ENCODE measurements at regions not wholly inside any gene's neighbourhood (a gene's known extent, or its start where the extent isn't known, plus 50 kb on each side); places are given as distances from the start of the nearest gene placed in this dataset.

GRCh38 chr6:139433631-139434419, 59.4 kb upstream of the CITED2 start:
- no peak overlapping the region for H3K4me3 ChIP-seq (ENCODE audit: low read depth, low read length)
- in situ Hi-C loops (cut with HindIII; ENCODE audit: low sequenced_read_pairs): no loop called here
- TF ChIP-seq, protein P1, sequence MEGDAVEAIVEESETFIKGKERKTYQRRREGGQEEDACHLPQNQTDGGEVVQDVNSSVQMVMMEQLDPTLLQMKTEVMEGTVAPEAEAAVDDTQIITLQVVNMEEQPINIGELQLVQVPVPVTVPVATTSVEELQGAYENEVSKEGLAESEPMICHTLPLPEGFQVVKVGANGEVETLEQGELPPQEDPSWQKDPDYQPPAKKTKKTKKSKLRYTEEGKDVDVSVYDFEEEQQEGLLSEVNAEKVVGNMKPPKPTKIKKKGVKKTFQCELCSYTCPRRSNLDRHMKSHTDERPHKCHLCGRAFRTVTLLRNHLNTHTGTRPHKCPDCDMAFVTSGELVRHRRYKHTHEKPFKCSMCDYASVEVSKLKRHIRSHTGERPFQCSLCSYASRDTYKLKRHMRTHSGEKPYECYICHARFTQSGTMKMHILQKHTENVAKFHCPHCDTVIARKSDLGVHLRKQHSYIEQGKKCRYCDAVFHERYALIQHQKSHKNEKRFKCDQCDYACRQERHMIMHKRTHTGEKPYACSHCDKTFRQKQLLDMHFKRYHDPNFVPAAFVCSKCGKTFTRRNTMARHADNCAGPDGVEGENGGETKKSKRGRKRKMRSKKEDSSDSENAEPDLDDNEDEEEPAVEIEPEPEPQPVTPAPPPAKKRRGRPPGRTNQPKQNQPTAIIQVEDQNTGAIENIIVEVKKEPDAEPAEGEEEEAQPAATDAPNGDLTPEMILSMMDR (IDR thresholded peaks at IDR 0.05; ENCODE audit: low read depth, low read length, missing control alignments): no peak
- DNase-seq (ENCODE audit: low read depth): no peak

DNA sequence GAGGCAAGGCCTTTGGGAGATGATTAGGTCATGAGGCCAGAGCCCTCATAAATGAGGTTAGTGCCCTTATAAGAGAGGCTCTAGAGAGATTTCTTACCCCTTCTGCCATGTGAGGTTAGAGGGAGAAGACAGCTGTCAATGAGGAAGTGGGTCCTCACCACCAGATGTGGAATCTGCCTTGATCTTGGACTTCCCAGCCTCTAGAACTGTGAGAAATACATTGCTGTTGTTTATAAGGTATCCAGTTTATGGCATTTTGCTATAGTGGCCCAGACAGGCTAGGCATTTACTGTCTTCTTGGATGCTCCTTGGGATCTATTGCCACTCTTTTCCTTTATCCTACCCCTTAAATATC, 57.1 kb upstream of the CITED2 start:
- no peak for DNase-seq (ENCODE audit: low read depth)
- TF ChIP-seq, protein P1 (IDR thresholded peaks at IDR 0.05; ENCODE audit: low read depth, low read length, missing control alignments): no peak

DNA sequence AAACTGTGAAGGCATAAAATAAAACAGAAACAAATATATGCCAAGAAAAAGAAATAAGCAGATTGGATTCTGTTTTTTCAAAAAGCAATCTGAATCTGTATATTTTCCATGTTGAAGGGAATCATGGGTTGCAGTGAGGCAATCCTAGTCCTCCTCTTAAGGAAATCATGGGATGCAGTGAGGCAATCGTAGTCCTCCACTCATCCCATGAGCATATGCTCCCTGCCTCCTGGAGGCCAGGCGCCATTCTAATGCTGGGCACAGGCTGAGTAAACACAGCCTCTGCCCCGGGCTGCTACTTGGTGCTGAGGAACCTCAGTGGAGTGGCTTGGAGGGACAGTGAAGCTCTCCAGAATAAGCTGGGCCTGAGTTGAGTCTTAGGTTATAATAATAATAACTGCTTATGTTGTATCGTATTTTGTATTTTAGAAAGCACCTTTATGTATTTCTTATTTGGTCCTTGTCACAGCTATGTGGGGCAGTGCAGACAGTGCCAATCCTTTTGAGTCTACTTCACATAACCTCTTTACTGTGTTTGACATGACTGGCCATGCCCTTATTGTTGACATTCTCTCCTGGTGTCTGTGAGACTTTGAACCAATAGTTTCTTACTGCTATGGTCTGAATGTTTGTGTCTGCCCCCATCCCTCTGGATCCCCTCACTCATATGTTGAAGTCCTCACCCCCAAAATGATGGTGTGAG, 56.6 kb upstream of the CITED2 start:
- TF ChIP-seq, protein P1 (IDR thresholded peaks at IDR 0.05; ENCODE audit: low read depth, low read length, missing control alignments): no peak
- DNase-seq (ENCODE audit: low read depth): no peak
- in situ Hi-C loops (cut with HindIII; ENCODE audit: low sequenced_read_pairs): no loop called here
- no peak overlapping the region for H3K4me3 ChIP-seq (ENCODE audit: low read depth, low read length)

More for the DNA sequence above, 57.1 kb upstream of the CITED2 start:
- in situ Hi-C loops (cut with HindIII; ENCODE audit: low sequenced_read_pairs): no loop called here
- H3K4me3 ChIP-seq (ENCODE audit: low read depth, low read length): no peak overlapping the region

DNA sequence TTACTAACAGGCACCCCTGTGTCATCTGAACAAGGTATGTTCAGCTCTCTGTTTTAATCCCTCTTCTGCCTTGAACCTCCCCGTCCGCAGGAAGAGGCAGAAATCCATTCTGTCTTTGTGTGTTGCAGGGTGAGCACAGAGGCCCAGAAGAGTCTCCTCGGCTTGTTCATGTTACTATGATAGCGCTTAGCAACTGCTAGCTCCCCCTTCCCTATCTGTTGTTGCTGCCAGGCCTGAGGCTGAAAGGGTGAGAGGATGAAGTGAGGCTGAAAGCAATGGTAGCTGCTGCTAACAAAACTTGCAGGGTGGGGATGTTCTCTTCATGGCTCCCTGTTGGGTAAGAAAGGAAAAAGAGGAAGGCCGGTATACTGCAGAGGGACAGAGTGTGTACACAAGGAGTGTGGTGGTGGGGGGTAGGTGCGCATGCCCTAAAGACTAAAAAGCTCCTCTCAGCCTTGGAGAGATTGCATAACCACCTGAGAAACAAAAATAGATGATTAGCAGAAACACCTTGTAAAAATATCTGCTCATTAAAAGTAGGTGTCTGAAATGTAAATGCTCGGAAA, 55.2 kb upstream of the CITED2 start:
- no peak for DNase-seq (ENCODE audit: low read depth)
- no peak overlapping the region for H3K4me3 ChIP-seq (ENCODE audit: low read depth, low read length)
- TF ChIP-seq, protein P1 (IDR thresholded peaks at IDR 0.05; ENCODE audit: low read depth, low read length, missing control alignments): no peak
- in situ Hi-C loops (cut with HindIII; ENCODE audit: low sequenced_read_pairs): no loop called here

- H3K4me3 ChIP-seq (ENCODE audit: low read depth, low read length): no peak overlapping the region
- TF ChIP-seq, protein P1 (IDR thresholded peaks at IDR 0.05; ENCODE audit: low read depth, low read length, missing control alignments): no peak
- DNase-seq (ENCODE audit: low read depth): no peak
- in situ Hi-C loops (cut with HindIII; ENCODE audit: low sequenced_read_pairs): no loop called here
Measured at GRCh38 chr6:139427199-139427598, 52.8 kb upstream of the CITED2 start.

DNA sequence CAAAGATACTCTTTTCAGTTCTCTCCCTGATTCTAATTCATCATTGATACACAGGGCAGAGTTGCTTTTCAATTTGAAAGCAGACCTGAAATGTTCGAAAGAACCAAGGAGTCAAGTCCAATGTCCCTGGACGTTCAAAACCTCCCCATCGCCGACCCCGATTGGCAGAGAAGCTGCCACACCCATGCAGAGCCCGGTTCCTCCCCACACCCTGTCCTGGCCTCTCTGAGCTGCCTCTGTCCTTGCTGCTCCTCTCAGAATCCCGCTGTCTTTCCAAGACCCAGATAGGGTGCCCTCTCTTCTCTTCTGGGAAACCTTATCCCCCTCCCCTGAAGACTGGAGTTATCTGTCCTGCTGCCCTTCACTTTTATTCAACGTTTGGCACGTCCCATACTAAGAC, 52.3 kb upstream of the CITED2 start:
- no peak overlapping the region for H3K4me3 ChIP-seq (ENCODE audit: low read depth, low read length)
- TF ChIP-seq, protein P1 (IDR thresholded peaks at IDR 0.05; ENCODE audit: low read depth, low read length, missing control alignments): no peak
- DNase-seq (ENCODE audit: low read depth): no peak
- in situ Hi-C loops (cut with HindIII; ENCODE audit: low sequenced_read_pairs): no loop called here
